ENCODE measurements at regions not wholly inside any gene's neighbourhood (a gene's known extent, or its start where the extent isn't known, plus 50 kb on each side); places are given as distances from the start of the nearest gene placed in this dataset.
"Not testable (repeated sequence)": the region's sequence is repeated elsewhere in the genome, so short reads cannot be mapped to it uniquely, and the experiment has no call there.

DNA sequence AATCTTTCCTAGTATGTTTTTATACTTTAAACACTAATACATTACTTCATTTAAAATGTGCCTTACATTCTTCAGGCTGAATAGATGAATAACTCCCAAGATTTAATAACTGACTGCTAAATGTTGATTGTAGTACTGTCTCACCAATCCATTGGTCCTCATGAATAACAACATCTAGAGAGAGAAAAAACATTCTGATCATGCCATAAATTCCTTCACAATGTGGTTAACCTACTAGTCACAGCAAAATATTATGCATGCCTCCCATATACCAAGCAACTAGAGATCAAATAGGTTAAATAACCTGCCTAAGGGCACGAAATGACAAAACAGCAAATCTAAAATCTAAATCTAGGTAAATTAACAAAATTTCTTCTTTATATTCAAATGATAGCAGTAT is 66.2 kb downstream of the SYT15 start:
- H3K9me3 Mint-ChIP-seq; H3K27ac Mint-ChIP-seq; DNase-seq; H3K4me1 Mint-ChIP-seq; H3K4me3 Mint-ChIP-seq; intact Hi-C loops (cut with micrococcal nuclease); H3K27me3 Mint-ChIP-seq; H3K36me3 Mint-ChIP-seq (ENCODE audit: low read depth): not testable (repeated sequence)

- H3K36me3 Mint-ChIP-seq (ENCODE audit: low read depth); DNase-seq; H3K27me3 Mint-ChIP-seq; H3K4me1 Mint-ChIP-seq; H3K9me3 Mint-ChIP-seq; H3K4me3 Mint-ChIP-seq; intact Hi-C loops (cut with micrococcal nuclease); H3K27ac Mint-ChIP-seq: not testable (repeated sequence)
These were observed 67.2 kb downstream of the SYT15 start for GRCh38 chr10:46646132-46646531.

DNA sequence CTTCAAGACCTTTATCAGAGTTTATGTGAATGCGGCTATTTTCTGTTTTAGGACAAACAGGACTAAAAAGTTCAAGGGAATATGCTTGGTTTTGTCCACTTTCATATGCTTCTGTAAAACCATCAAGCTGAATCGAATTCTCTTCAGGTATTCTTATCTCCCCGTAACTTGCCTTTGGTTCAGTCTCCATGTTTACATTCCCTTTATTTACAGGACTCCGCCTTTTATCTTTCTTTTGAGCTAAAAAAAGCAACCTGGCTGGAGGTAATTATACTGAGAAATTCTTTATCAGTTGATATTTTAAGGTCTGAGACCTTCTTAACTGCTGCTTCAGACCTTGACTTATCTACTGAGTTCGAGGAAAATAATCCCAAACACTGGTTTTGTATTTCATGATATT is 72.0 kb downstream of the SYT15 start:
- H3K9me3 Mint-ChIP-seq; H3K36me3 Mint-ChIP-seq (ENCODE audit: low read depth); H3K4me3 Mint-ChIP-seq; H3K4me1 Mint-ChIP-seq; H3K27ac Mint-ChIP-seq; H3K27me3 Mint-ChIP-seq; intact Hi-C loops (cut with micrococcal nuclease); DNase-seq: not testable (repeated sequence)

DNA sequence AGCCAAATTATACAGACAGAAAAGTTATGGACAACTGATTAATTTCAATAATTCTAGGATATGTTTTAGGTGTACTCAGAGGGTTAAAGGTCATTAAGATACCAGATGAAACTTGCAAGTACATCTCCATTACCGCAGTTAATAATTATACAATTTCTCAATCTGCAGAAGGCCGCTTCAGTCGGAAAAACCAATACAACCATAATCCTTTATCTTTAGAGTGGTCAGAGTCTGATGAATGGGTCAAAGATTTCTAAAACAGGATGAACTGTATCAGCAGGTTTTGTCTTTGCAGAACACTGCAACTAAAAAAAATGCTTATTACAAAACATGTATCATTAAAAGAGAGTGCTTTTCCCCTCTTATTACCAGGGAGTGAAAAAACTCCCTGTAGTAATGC is 78.5 kb downstream of the SYT15 start:
- DNase-seq; H3K36me3 Mint-ChIP-seq (ENCODE audit: low read depth); H3K27me3 Mint-ChIP-seq; H3K4me3 Mint-ChIP-seq; H3K4me1 Mint-ChIP-seq; H3K27ac Mint-ChIP-seq; H3K9me3 Mint-ChIP-seq; intact Hi-C loops (cut with micrococcal nuclease): not testable (repeated sequence)

GRCh38 chr10:46660027-46660834 is 81.3 kb downstream of the SYT15 start:
- H3K36me3 Mint-ChIP-seq (ENCODE audit: low read depth); DNase-seq; H3K4me3 Mint-ChIP-seq; H3K27me3 Mint-ChIP-seq; intact Hi-C loops (cut with micrococcal nuclease); H3K27ac Mint-ChIP-seq; H3K9me3 Mint-ChIP-seq; H3K4me1 Mint-ChIP-seq: not testable (repeated sequence)

- H3K36me3 Mint-ChIP-seq (ENCODE audit: low read depth); intact Hi-C loops (cut with micrococcal nuclease); H3K27ac Mint-ChIP-seq; DNase-seq; H3K4me1 Mint-ChIP-seq; H3K4me3 Mint-ChIP-seq; H3K27me3 Mint-ChIP-seq; H3K9me3 Mint-ChIP-seq: not testable (repeated sequence)
These were observed 81.9 kb downstream of the SYT15 start for GRCh38 chr10:46660835-46661164.

GRCh38 chr10:46665536-46665935 is 86.6 kb downstream of the SYT15 start:
- intact Hi-C loops (cut with micrococcal nuclease); DNase-seq; H3K4me1 Mint-ChIP-seq; H3K36me3 Mint-ChIP-seq (ENCODE audit: low read depth); H3K9me3 Mint-ChIP-seq; H3K4me3 Mint-ChIP-seq; H3K27ac Mint-ChIP-seq; H3K27me3 Mint-ChIP-seq: not testable (repeated sequence)

DNA sequence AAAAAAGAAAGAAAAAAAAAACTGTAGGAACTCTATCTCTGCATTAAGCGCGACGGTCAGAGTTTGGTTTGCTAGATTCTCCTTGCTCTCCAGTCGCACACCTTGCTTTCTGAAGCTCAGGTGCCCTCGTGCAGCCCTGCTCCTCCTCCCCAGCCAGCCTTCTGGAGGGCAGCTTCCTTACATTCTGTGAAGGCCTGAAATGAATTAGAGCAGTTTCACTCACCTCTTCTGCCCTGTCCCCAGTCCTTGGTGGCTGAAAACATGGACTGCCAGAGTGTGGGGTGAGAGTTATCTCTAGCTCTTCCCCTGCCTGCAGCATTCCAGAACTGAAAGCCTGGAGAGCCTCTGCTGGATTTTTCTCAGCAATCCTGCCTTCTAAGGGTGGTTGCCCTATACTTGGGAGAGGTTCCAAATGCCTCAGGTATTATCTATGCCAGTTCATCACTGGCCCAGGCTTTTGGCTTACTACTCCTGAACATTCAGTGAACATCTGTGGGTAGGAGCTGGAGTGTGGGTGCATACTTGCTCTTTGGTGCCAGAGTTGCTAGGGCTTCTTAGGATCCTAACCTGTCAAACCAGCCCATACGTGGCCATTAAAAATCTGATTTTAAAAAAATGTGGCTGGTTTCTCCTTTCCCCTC is 89.5 kb downstream of the SYT15 start:
- DNase-seq; H3K9me3 Mint-ChIP-seq; H3K4me3 Mint-ChIP-seq; H3K4me1 Mint-ChIP-seq; H3K27ac Mint-ChIP-seq; intact Hi-C loops (cut with micrococcal nuclease); H3K36me3 Mint-ChIP-seq (ENCODE audit: low read depth); H3K27me3 Mint-ChIP-seq: not testable (repeated sequence)

- DNase-seq, H3K9me3 Mint-ChIP-seq: not testable (repeated sequence)
These were observed 99.0 kb downstream of the SYT15 start for GRCh38 chr10:46677836-46678435.

DNA sequence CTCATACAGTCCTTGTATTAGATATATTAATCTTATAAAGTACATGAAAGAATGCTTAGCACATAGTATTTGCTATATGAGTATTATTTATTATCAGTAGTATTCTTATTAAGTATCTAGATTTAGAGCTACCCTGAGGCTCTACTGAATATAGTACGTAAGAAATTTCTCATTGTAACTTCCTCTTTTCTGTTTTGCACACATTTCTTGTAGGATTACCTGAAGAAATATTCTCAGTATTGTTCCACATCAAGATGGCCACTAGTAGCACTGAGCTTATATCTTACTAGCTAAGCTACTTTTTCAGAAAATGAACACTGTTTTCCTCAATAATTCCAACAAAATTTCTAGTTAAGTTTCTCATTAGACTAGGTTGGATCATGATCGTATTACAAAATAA is 112.5 kb downstream of the SYT15 start:
- H3K9me3 Mint-ChIP-seq; DNase-seq; H3K27ac Mint-ChIP-seq; intact Hi-C loops (cut with micrococcal nuclease); H3K36me3 Mint-ChIP-seq (ENCODE audit: low read depth); H3K4me1 Mint-ChIP-seq; H3K4me3 Mint-ChIP-seq; H3K27me3 Mint-ChIP-seq: not testable (repeated sequence)

More at GRCh38 chr10:46677836-46678435, 99.0 kb downstream of the SYT15 start:
- intact Hi-C loops (cut with micrococcal nuclease); H3K4me3 Mint-ChIP-seq; H3K27ac Mint-ChIP-seq; H3K4me1 Mint-ChIP-seq; H3K36me3 Mint-ChIP-seq (ENCODE audit: low read depth); H3K27me3 Mint-ChIP-seq: not testable (repeated sequence)

- H3K4me3 Mint-ChIP-seq; intact Hi-C loops (cut with micrococcal nuclease); H3K27ac Mint-ChIP-seq; H3K27me3 Mint-ChIP-seq; H3K4me1 Mint-ChIP-seq; H3K9me3 Mint-ChIP-seq; H3K36me3 Mint-ChIP-seq (ENCODE audit: low read depth); DNase-seq: not testable (repeated sequence)
These were observed 114.3 kb downstream of the SYT15 start for GRCh38 chr10:46693218-46693617.

DNA sequence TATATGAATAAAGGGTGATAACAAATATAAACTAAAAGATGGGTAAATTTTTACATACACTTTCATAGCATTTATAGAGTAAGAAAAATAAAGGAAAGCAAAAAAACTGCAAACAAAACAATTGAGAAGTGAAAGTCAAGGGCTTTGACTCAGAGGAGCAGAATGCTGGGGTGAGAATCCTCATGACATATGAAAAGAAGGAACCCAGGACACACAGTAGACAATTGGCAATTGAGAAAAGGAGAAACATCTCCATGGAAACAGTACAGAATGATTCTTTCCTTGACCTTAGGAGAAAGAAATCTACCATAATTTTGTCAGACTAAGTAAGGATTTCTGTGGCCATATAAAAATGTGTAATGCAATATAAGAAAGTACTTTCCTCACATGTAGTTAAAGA is 138.3 kb downstream of the SYT15 start:
- H3K4me1 Mint-ChIP-seq; intact Hi-C loops (cut with micrococcal nuclease); DNase-seq; H3K9me3 Mint-ChIP-seq; H3K27ac Mint-ChIP-seq; H3K4me3 Mint-ChIP-seq; H3K36me3 Mint-ChIP-seq (ENCODE audit: low read depth): not testable (repeated sequence)
- H3K27me3 Mint-ChIP-seq: peaks cover 23% of the 10 kb centered on the region

GRCh38 chr10:46718014-46718413 is 139.1 kb downstream of the SYT15 start:
- H3K36me3 Mint-ChIP-seq (ENCODE audit: low read depth); H3K4me1 Mint-ChIP-seq; intact Hi-C loops (cut with micrococcal nuclease); DNase-seq; H3K4me3 Mint-ChIP-seq; H3K9me3 Mint-ChIP-seq; H3K27ac Mint-ChIP-seq: not testable (repeated sequence)
- peaks cover 25% of the 10 kb centered on the region for H3K27me3 Mint-ChIP-seq

DNA sequence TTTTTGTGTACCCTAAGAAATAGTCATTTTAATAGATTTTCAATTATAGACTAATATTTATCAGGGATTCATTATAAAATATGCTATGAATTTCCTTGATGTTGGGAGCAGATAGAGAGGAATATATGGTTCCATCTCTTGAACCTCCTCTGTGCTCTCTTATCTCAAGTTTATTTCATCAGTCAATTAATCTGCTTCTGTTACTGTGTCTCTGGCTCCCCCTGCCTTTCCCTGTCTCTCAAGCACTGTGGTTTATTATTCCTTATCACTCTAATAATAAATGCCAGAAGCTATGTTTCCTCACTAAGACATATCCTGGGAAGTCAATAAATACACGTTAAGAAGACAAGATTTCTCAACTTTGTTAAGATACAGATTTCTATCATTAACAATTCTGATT is 141.5 kb downstream of the SYT15 start:
- DNase-seq; intact Hi-C loops (cut with micrococcal nuclease); H3K36me3 Mint-ChIP-seq (ENCODE audit: low read depth); H3K27ac Mint-ChIP-seq; H3K4me1 Mint-ChIP-seq; H3K9me3 Mint-ChIP-seq; H3K4me3 Mint-ChIP-seq: not testable (repeated sequence)
- peaks cover 33% of the 10 kb centered on the region for H3K27me3 Mint-ChIP-seq

Measured in activated CD4-positive, alpha-beta T cell treated with anti-CD3 and anti-CD28 coated beads, Interleukin-2, amount 10 ng/mL, durations not matched to agents 24 days and 14 days (primary cell).